GM19023 (cell line): ENCODE measurements at regions not wholly inside any gene's neighbourhood (a gene's known extent, or its start where the extent isn't known, plus 50 kb on each side); places are given as distances from the start of the nearest gene placed in this dataset.
"Not testable (repeated sequence)": the region's sequence is repeated elsewhere in the genome, so short reads cannot be mapped to it uniquely, and the experiment has no call there.

Source experiments
- ATAC-seq: cut with Tn5 transposase; IDR thresholded peaks from one replicate; pipeline ENCODE4 v1.9.1; 2021; ENCODE audit warnings: mild to moderate bottlenecking, moderate library complexity; ENCODE audit not compliant: unreplicated experiment

GRCh38 chr3:193800138-193801043, 207.4 kb downstream of the OPA1 start:
- no peak for ATAC-seq

- ATAC-seq: no peak
Observed at GRCh38 chr3:193801097-193801496, 208.1 kb downstream of the OPA1 start.

GRCh38 chr3:193803288-193803687, 210.3 kb downstream of the OPA1 start:
- no peak for ATAC-seq

- ATAC-seq: no peak
Observed at GRCh38 chr3:193805448-193805847, 212.4 kb downstream of the OPA1 start.

- no peak for ATAC-seq
Observed at GRCh38 chr3:193808317-193808716, 215.3 kb downstream of the OPA1 start.

GRCh38 chr3:193809106-193809505, 216.1 kb downstream of the OPA1 start:
- ATAC-seq: no peak

GRCh38 chr3:193812078-193812725, 219.2 kb downstream of the OPA1 start:
- no peak for ATAC-seq

GRCh38 chr3:193812791-193813500, 219.9 kb downstream of the OPA1 start:
- no peak for ATAC-seq

- no peak for ATAC-seq
Observed at GRCh38 chr3:193813501-193813830, 220.5 kb downstream of the OPA1 start.

- no peak for ATAC-seq
Observed at GRCh38 chr3:193814166-193814892, 221.3 kb downstream of the OPA1 start.

- no peak for ATAC-seq
Observed at GRCh38 chr3:193815246-193816027, 222.4 kb downstream of the OPA1 start.

GRCh38 chr3:193816028-193816395, 223.0 kb downstream of the OPA1 start:
- ATAC-seq: no peak

GRCh38 chr3:193816656-193817311, 223.8 kb downstream of the OPA1 start:
- ATAC-seq: no peak

- ATAC-seq: no peak
Observed at GRCh38 chr3:193819117-193820010, 226.4 kb downstream of the OPA1 start.

GRCh38 chr3:193821151-193821668, 228.2 kb downstream of the OPA1 start:
- no peak for ATAC-seq

GRCh38 chr3:193822492-193823212, 229.6 kb downstream of the OPA1 start:
- ATAC-seq: no peak

- ATAC-seq: not testable (repeated sequence)
Observed at GRCh38 chr3:193823213-193823605, 230.2 kb downstream of the OPA1 start.

GRCh38 chr3:193824365-193824764, 231.4 kb downstream of the OPA1 start:
- ATAC-seq: no peak
